WTC11 (cell line): ENCODE measurements at regions not wholly inside any gene's neighbourhood (a gene's known extent, or its start where the extent isn't known, plus 50 kb on each side); places are given as distances from the start of the nearest gene placed in this dataset.

ENCODE experiments used
- ATAC-seq: fragments of 200-7000 bp; cut with Tn5 transposase; 2 replicates; pipeline ENCODE4 v1.10.0; 2021; ENCODE audit warnings: mild to moderate bottlenecking, moderate library complexity
- CTCF ChIA-PET: fragments of 300-600 bp; sonication (Branson Sonifier 250); formaldehyde crosslinking; loops from one replicate; lab custom pipeline; 2021; ENCODE audit warnings: antibody characterized with exemption; lab: Charles Lee
- POLR2A ChIA-PET: fragments of 350-600 bp; sonication (Branson Sonifier 250); formaldehyde crosslinking; loops from one replicate; lab custom pipeline; 2021; ENCODE audit warnings: antibody characterized with exemption; lab: Charles Lee
- DNase-seq: peaks from one replicate; pipeline ENCODE4 v3.0.0; 2021; ENCODE audit warnings: low spot score
- H3K27ac Mint-ChIP-seq: 2 replicates; pipeline ENCODE4 v1.8.0; 2021; ENCODE audit warnings: mixed read lengths
- H3K27me3 Mint-ChIP-seq: 2 replicates; pipeline ENCODE4 v1.8.0; 2021; ENCODE audit warnings: low read depth, mild to moderate bottlenecking, moderate library complexity, mixed read lengths
- H3K36me3 Mint-ChIP-seq: 2 replicates; pipeline ENCODE4 v1.8.0; 2021; ENCODE audit warnings: mixed read lengths
- H3K4me1 Mint-ChIP-seq: 2 replicates; pipeline ENCODE4 v1.8.0; 2022; ENCODE audit warnings: mixed read lengths
- H3K4me3 Mint-ChIP-seq: 2 replicates; pipeline ENCODE4 v1.8.0; 2021; ENCODE audit warnings: mild to moderate bottlenecking, moderate library complexity, mixed read lengths
- H3K9me3 Mint-ChIP-seq: 2 replicates; pipeline ENCODE4 v1.8.0; 2021; ENCODE audit warnings: mixed read lengths
- ATF1 ChIP-seq: sonication (generic); formaldehyde crosslinking; IDR thresholded peaks from 2 replicates; pipeline ENCODE4 v1.8.1; 2023; ENCODE audit warnings: mild to moderate bottlenecking, moderate library complexity, missing genetic modification reagents
- ESRRA ChIP-seq: sonication (generic); formaldehyde crosslinking; IDR thresholded peaks from 2 replicates; pipeline ENCODE4 v1.8.1; 2022; ENCODE audit warnings: mild to moderate bottlenecking, missing genetic modification reagents, borderline replicate concordance
- IRF2 ChIP-seq: sonication (generic); formaldehyde crosslinking; IDR thresholded peaks from 2 replicates; pipeline ENCODE4 v1.8.0; 2022; ENCODE audit warnings: low read depth, missing genetic modification reagents, borderline replicate concordance
- JAZF1 ChIP-seq: fragments of 250-450 bp; sonication (Bioruptor Pico); IDR thresholded peaks from 2 replicates; pipeline ENCODE4 v1.9.0; 2021; ENCODE audit warnings: moderate library complexity, mild to moderate bottlenecking, inconsistent platforms
- MLX ChIP-seq: sonication (generic); formaldehyde crosslinking; IDR thresholded peaks from 2 replicates; pipeline ENCODE4 v1.8.1; 2023; ENCODE audit warnings: mild to moderate bottlenecking, missing genetic modification reagents, moderate library complexity
- NFYB ChIP-seq: sonication (generic); formaldehyde crosslinking; conservative IDR thresholded peaks from 2 replicates; pipeline ENCODE4 v1.8.0; 2022; ENCODE audit warnings: low read depth, missing genetic modification reagents
- RELA ChIP-seq: sonication (generic); formaldehyde crosslinking; IDR thresholded peaks from 2 replicates; pipeline ENCODE4 v1.8.1; 2022; ENCODE audit warnings: missing genetic modification reagents, mild to moderate bottlenecking, borderline replicate concordance
- SMAD4 ChIP-seq: sonication (generic); formaldehyde crosslinking; IDR thresholded peaks from 2 replicates; pipeline ENCODE4 v1.8.0; 2022; ENCODE audit warnings: mild to moderate bottlenecking, missing genetic modification reagents
- TEAD4 ChIP-seq: sonication (generic); formaldehyde crosslinking; IDR thresholded peaks from 2 replicates; pipeline ENCODE4 v1.8.0; 2022; ENCODE audit warnings: mild to moderate bottlenecking, missing genetic modification reagents
- USF2 ChIP-seq: sonication (generic); formaldehyde crosslinking; IDR thresholded peaks from 2 replicates; pipeline ENCODE4 v1.8.1; 2023; ENCODE audit warnings: mild to moderate bottlenecking, missing genetic modification reagents, moderate library complexity
- ZBTB43 ChIP-seq: sonication (generic); formaldehyde crosslinking; IDR thresholded peaks from 2 replicates; pipeline ENCODE4 v1.8.1; 2023; ENCODE audit warnings: mild to moderate bottlenecking, missing genetic modification reagents
- ZNF232 ChIP-seq: sonication (generic); formaldehyde crosslinking; IDR thresholded peaks from 2 replicates; pipeline ENCODE4 v1.8.0; 2022; ENCODE audit warnings: mild to moderate bottlenecking, missing genetic modification reagents
- ZNF671 ChIP-seq: fragments of 250-450 bp; sonication (Bioruptor Pico); IDR thresholded peaks from 2 replicates; pipeline ENCODE4 v1.8.0; 2021; ENCODE audit warnings: mild to moderate bottlenecking
- TF ChIP-seq, protein P1 (sequence below): sonication (generic); formaldehyde crosslinking; IDR thresholded peaks from 2 replicates; pipeline ENCODE4 v1.8.0; 2022; ENCODE audit warnings: mild to moderate bottlenecking, missing genetic modification reagents
- TF ChIP-seq, protein P2 (sequence below): sonication (generic); formaldehyde crosslinking; IDR thresholded peaks from 2 replicates; pipeline ENCODE4 v1.8.1; 2022; ENCODE audit warnings: mild to moderate bottlenecking, moderate library complexity, missing genetic modification reagents
- TF ChIP-seq, protein P3 (sequence below): sonication (generic); formaldehyde crosslinking; IDR thresholded peaks from 2 replicates; pipeline ENCODE4 v1.8.0; 2022; ENCODE audit warnings: mild to moderate bottlenecking, missing genetic modification reagents
- TF ChIP-seq, protein P4 (sequence below): fragments of 250-450 bp; sonication (Bioruptor Pico); IDR thresholded peaks from 2 replicates; pipeline ENCODE4 v2.1.2; 2022; ENCODE audit warnings: mild to moderate bottlenecking, moderate library complexity
- TF ChIP-seq, protein P5 (sequence below): sonication (generic); formaldehyde crosslinking; IDR thresholded peaks from 2 replicates; pipeline ENCODE4 v1.8.0; 2023; ENCODE audit warnings: mild to moderate bottlenecking, missing genetic modification reagents
- TF ChIP-seq, protein P6 (sequence below): sonication (generic); formaldehyde crosslinking; IDR thresholded peaks from 2 replicates; pipeline ENCODE4 v1.8.0; 2022; ENCODE audit warnings: mild to moderate bottlenecking, missing genetic modification reagents

GRCh38 chr1:185574139-185574875 lies 159.9 kb upstream of the HMCN1 start (continued):
- TF ChIP-seq NFYB (CRISPR knock-in tag) (no peak), ZNF671 (CRISPR knock-in tag) (no peak)
- TF ChIP-seq, all 79 proteins: peak for 0

DNA sequence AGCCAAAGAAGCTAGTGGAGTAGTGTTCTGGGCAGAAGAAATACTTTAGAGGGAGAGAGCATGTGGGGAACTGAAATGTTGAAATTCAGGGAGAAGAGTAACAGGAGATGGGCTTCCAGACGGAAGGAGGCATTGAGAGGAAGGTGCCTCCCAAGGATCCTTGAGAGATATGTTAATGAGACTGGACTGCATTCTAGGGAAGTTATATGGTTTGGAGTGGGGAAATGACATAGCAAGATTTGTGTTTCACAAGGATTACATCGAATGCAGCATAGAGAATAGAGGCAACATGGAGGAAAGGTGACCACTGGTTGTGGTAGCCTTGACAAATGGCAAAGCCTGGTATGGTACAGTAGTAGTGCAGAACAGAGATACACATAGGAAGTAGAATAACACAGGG lies 160.5 kb upstream of the HMCN1 start:
- Mint-ChIP-seq H3K27me3 (no peaks in the 10 kb centered on the region; the same call in 1 of the 2 replicates), H3K9me3 (peaks cover 44% of the 10 kb centered on the region), H3K27ac (no peak overlapping the region), H3K36me3 (peaks cover 19% of the 10 kb centered on the region), H3K4me3 (no peak overlapping the region), H3K4me1 (peaks cover 5% of the 10 kb centered on the region)
- ATAC-seq: no peak
- no peak for DNase-seq
- CTCF ChIA-PET: no interaction called here
- TF ChIP-seq ZNF232 (CRISPR knock-in tag) (no peak), JAZF1 (CRISPR knock-in tag) (no peak), ZBTB43 (CRISPR knock-in tag) (no peak)
- POLR2A ChIA-PET: no interaction called here

GRCh38 chr1:185573162-185573561 lies 161.0 kb upstream of the HMCN1 start:
- ChIA-PET CTCF (interaction anchor here (1.4 kb wide), 1 partner anchor 13 kb away, joined by 3 read pairs; no protein-coding TSS in a partner anchor), POLR2A (no interaction called here)
- Mint-ChIP-seq H3K27ac (no peak overlapping the region), H3K4me1 (peaks cover 5% of the 10 kb centered on the region), H3K36me3 (peaks cover 14% of the 10 kb centered on the region), H3K4me3 (no peak overlapping the region), H3K27me3 (no peaks in the 10 kb centered on the region; the same call in 1 of the 2 replicates), H3K9me3 (peaks cover 39% of the 10 kb centered on the region)
- no peak for ATAC-seq
- DNase-seq: no peak
- TF ChIP-seq MLX (CRISPR knock-in tag): no peak
- no peak for TF ChIP-seq USF2 (CRISPR knock-in tag)
- TF ChIP-seq SMAD4: no peak
- no peak for TF ChIP-seq JAZF1 (CRISPR knock-in tag)
- TF ChIP-seq, protein P1, sequence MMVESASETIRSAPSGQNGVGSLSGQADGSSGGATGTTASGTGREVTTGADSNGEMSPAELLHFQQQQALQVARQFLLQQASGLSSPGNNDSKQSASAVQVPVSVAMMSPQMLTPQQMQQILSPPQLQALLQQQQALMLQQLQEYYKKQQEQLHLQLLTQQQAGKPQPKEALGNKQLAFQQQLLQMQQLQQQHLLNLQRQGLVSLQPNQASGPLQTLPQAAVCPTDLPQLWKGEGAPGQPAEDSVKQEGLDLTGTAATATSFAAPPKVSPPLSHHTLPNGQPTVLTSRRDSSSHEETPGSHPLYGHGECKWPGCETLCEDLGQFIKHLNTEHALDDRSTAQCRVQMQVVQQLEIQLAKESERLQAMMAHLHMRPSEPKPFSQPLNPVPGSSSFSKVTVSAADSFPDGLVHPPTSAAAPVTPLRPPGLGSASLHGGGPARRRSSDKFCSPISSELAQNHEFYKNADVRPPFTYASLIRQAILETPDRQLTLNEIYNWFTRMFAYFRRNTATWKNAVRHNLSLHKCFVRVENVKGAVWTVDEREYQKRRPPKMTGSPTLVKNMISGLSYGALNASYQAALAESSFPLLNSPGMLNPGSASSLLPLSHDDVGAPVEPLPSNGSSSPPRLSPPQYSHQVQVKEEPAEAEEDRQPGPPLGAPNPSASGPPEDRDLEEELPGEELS (CRISPR knock-in tag): no peak
- TF ChIP-seq, protein P2, sequence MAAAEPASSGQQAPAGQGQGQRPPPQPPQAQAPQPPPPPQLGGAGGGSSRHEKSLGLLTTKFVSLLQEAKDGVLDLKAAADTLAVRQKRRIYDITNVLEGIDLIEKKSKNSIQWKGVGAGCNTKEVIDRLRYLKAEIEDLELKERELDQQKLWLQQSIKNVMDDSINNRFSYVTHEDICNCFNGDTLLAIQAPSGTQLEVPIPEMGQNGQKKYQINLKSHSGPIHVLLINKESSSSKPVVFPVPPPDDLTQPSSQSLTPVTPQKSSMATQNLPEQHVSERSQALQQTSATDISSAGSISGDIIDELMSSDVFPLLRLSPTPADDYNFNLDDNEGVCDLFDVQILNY (CRISPR knock-in tag): no peak
- TF ChIP-seq, protein P3, sequence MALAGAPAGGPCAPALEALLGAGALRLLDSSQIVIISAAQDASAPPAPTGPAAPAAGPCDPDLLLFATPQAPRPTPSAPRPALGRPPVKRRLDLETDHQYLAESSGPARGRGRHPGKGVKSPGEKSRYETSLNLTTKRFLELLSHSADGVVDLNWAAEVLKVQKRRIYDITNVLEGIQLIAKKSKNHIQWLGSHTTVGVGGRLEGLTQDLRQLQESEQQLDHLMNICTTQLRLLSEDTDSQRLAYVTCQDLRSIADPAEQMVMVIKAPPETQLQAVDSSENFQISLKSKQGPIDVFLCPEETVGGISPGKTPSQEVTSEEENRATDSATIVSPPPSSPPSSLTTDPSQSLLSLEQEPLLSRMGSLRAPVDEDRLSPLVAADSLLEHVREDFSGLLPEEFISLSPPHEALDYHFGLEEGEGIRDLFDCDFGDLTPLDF (CRISPR knock-in tag): no peak
- no peak for TF ChIP-seq IRF2 (CRISPR knock-in tag)
- TF ChIP-seq RELA (CRISPR knock-in tag): no peak
- no peak for TF ChIP-seq ESRRA (CRISPR knock-in tag)
- TF ChIP-seq, protein P4, sequence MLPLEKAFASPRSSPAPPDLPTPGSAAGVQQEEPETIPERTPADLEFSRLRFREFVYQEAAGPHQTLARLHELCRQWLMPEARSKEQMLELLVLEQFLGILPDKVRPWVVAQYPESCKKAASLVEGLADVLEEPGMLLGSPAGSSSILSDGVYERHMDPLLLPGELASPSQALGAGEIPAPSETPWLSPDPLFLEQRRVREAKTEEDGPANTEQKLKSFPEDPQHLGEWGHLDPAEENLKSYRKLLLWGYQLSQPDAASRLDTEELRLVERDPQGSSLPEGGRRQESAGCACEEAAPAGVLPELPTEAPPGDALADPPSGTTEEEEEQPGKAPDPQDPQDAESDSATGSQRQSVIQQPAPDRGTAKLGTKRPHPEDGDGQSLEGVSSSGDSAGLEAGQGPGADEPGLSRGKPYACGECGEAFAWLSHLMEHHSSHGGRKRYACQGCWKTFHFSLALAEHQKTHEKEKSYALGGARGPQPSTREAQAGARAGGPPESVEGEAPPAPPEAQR: no peak
- TF ChIP-seq, protein P5, sequence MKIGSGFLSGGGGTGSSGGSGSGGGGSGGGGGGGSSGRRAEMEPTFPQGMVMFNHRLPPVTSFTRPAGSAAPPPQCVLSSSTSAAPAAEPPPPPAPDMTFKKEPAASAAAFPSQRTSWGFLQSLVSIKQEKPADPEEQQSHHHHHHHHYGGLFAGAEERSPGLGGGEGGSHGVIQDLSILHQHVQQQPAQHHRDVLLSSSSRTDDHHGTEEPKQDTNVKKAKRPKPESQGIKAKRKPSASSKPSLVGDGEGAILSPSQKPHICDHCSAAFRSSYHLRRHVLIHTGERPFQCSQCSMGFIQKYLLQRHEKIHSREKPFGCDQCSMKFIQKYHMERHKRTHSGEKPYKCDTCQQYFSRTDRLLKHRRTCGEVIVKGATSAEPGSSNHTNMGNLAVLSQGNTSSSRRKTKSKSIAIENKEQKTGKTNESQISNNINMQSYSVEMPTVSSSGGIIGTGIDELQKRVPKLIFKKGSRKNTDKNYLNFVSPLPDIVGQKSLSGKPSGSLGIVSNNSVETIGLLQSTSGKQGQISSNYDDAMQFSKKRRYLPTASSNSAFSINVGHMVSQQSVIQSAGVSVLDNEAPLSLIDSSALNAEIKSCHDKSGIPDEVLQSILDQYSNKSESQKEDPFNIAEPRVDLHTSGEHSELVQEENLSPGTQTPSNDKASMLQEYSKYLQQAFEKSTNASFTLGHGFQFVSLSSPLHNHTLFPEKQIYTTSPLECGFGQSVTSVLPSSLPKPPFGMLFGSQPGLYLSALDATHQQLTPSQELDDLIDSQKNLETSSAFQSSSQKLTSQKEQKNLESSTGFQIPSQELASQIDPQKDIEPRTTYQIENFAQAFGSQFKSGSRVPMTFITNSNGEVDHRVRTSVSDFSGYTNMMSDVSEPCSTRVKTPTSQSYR (CRISPR knock-in tag): no peak
- TF ChIP-seq ATF1 (CRISPR knock-in tag): no peak
- TF ChIP-seq TEAD4: no peak
- TF ChIP-seq, protein P6, sequence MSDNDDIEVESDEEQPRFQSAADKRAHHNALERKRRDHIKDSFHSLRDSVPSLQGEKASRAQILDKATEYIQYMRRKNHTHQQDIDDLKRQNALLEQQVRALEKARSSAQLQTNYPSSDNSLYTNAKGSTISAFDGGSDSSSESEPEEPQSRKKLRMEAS (CRISPR knock-in tag): no peak
